A673 (cell line): ENCODE measurements at regions not wholly inside any gene's neighbourhood (a gene's known extent, or its start where the extent isn't known, plus 50 kb on each side); places are given as distances from the start of the nearest gene placed in this dataset.

Experiments
- BruUV-seq: library from RNA; stranded (reverse); fragments of 400-500 nt; replicated peaks from 2 replicates; lab custom pipeline; 2021; lab: Mats Ljungman, UMichigan
- CTCF ChIA-PET: fragments of 300-600 bp; sonication (Branson Sonifier 250); formaldehyde crosslinking; loops from one replicate; lab custom pipeline; 2022; ENCODE audit warnings: antibody characterized with exemption; lab: Charles Lee
- POLR2A ChIA-PET: fragments of 300-600 bp; sonication (Branson Sonifier 250); formaldehyde crosslinking; loops from one replicate; lab custom pipeline; 2022; ENCODE audit warnings: antibody characterized with exemption; ENCODE audit not compliant: low non-redundant PET; lab: Charles Lee
- DNase-seq: peaks from one replicate; pipeline ENCODE4 v3.0.0-alpha.2; 2015; ENCODE audit warnings: low spot score
- H3K27ac ChIP-seq: fragments of 200-600 bp; sonication (generic); 2 replicates; pipeline ENCODE4 v1.5.1; 2016; ENCODE audit warnings: mixed run types, low read depth, mild to moderate bottlenecking, mixed read lengths, antibody characterized with exemption, low read length; ENCODE audit not compliant: poor library complexity, severe bottlenecking
- H3K27me3 ChIP-seq: fragments of 200-600 bp; sonication (generic); replicated peaks from 2 replicates; pipeline ENCODE4 v1.6.1; 2017; ENCODE audit warnings: mixed run types, low read depth, mild to moderate bottlenecking, mixed read lengths, antibody characterized with exemption, low read length; ENCODE audit not compliant: insufficient read depth, poor library complexity
- H3K36me3 ChIP-seq: fragments of 200-600 bp; sonication (generic); 2 replicates; pipeline ENCODE4 v1.6.1; 2016; ENCODE audit warnings: mixed run types, mild to moderate bottlenecking, mixed read lengths, antibody characterized with exemption, low read length; ENCODE audit not compliant: insufficient read depth, poor library complexity, severe bottlenecking
- H3K4me1 ChIP-seq: fragments of 200-600 bp; sonication (generic); 2 replicates; pipeline ENCODE4 v1.6.1; 2017; ENCODE audit warnings: mixed run types, mild to moderate bottlenecking, mixed read lengths, antibody characterized with exemption, low read length; ENCODE audit not compliant: insufficient read depth, poor library complexity, severe bottlenecking
- H3K4me3 ChIP-seq: fragments of 200-600 bp; sonication (generic); 2 replicates; pipeline ENCODE4 v1.5.1; 2016; ENCODE audit warnings: low read depth, mixed run types, mild to moderate bottlenecking, mixed read lengths, low read length; ENCODE audit not compliant: poor library complexity, severe bottlenecking
- H3K9me3 ChIP-seq: fragments of 200-600 bp; sonication (generic); 2 replicates; pipeline ENCODE4 v1.6.1; 2016; ENCODE audit warnings: mixed run types, low read depth, mild to moderate bottlenecking, mixed read lengths, antibody characterized with exemption, low read length; ENCODE audit not compliant: poor library complexity, severe bottlenecking
- CTCF ChIP-seq: fragments of 300-800, 200-600 bp; sonication (generic); conservative IDR thresholded peaks from 2 replicates; pipeline ENCODE4 v1.5.1; 2017; ENCODE audit warnings: low read depth, mild to moderate bottlenecking, antibody characterized with exemption, low read length, moderate library complexity, mixed read lengths
- EZH2 ChIP-seq: fragments of 200-600 bp; sonication (generic); IDR thresholded peaks from 2 replicates; pipeline ENCODE4 v1.6.1; 2017; ENCODE audit warnings: borderline replicate concordance, low read depth, mild to moderate bottlenecking, mixed read lengths, antibody characterized with exemption, low read length; ENCODE audit not compliant: poor library complexity, severe bottlenecking
- intact Hi-C: fragments of 100-400 bp; cut with micrococcal nuclease; formaldehyde crosslinking; loops from one replicate; pipeline ENCODE4 v1.10.0; 2022; ENCODE audit not compliant: unreplicated experiment

GRCh38 chr5:135708481-135709207 lies 125.8 kb upstream of the SLC25A48 start:
- intact Hi-C loops = no loop called here
- peak overlapping the region; percentile 84 for H3K27ac ChIP-seq
- DNase-seq = no peak
- H3K36me3 ChIP-seq = no peaks in the 10 kb centered on the region
- no peak overlapping the region for H3K4me3 ChIP-seq
- no peaks in the 10 kb centered on the region for H3K9me3 ChIP-seq
- CTCF ChIA-PET = interaction anchor here (0.6 kb wide), 1 partner anchor 153 kb away, joined by 7 read pairs; no protein-coding TSS in a partner anchor
- BruUV-seq = no TSS peak
- H3K4me1 ChIP-seq = peaks cover 33% of the 10 kb centered on the region
- no peaks in the 10 kb centered on the region for H3K27me3 ChIP-seq
- POLR2A ChIA-PET = no interaction called here
- TF ChIP-seq EZH2 (no peak), CTCF (no peak)

DNA sequence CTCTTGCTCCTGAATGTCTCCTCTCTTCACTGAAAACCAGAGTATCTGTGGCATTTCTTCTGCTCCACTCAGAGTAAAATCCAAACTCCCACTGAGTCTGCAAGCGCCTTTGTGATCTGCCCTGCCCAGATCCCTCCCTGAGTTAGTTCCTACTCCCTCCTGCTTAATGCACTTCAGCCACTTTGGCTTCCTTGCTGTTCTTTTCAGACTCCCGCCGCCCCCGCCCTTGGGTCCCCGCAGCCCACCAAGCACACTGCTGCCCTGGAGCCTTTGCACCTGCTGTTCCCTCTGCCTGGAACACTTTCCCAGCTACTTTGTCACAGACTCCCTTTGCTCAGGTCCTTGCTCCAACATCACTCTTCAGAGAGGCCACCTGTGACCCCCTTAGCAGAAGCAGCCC lies 127.2 kb upstream of the SLC25A48 start:
- H3K27ac ChIP-seq = no peak overlapping the region
- DNase-seq = no peak
- TF ChIP-seq EZH2 (no peak), CTCF (no peak)
- CTCF ChIA-PET = no interaction called here
- intact Hi-C loops = no loop called here
- H3K4me3 ChIP-seq = no peak overlapping the region
- POLR2A ChIA-PET = no interaction called here
- H3K36me3 ChIP-seq = no peaks in the 10 kb centered on the region
- H3K4me1 ChIP-seq = peaks cover 32% of the 10 kb centered on the region
- H3K9me3 ChIP-seq = no peaks in the 10 kb centered on the region
- no TSS peak for BruUV-seq
- no peaks in the 10 kb centered on the region for H3K27me3 ChIP-seq

DNA sequence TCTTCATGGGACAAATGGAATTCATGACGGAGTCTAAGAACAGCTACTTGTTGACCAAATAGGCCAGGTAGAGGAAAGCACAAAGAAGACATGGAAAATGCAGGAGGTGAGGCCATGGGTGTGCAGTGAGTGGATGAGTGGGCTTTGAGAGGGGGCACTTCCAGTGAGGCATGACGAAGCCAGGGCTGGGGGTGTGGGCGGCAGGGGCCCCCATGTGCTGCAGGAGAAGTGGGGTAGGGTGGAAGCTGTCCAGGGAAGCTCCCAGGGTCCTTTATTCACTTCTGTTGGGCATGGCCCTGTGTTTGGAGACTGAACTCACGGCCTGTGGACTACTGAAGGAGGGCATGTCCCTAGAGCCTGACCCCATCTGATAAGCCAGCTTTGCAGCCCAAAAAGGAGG lies 127.6 kb upstream of the SLC25A48 start:
- H3K4me3 ChIP-seq = no peak overlapping the region
- H3K4me1 ChIP-seq = peaks cover 27% of the 10 kb centered on the region
- intact Hi-C loops = no loop called here
- CTCF ChIA-PET = no interaction called here
- H3K36me3 ChIP-seq = no peaks in the 10 kb centered on the region
- TF ChIP-seq CTCF (no peak), EZH2 (no peak)
- BruUV-seq = no TSS peak
- no peaks in the 10 kb centered on the region for H3K27me3 ChIP-seq
- no peak for DNase-seq
- no peaks in the 10 kb centered on the region for H3K9me3 ChIP-seq
- H3K27ac ChIP-seq = no peak overlapping the region
- POLR2A ChIA-PET = no interaction called here
